GM21528 (cell line): ENCODE measurements at regions not wholly inside any gene's neighbourhood (a gene's known extent, or its start where the extent isn't known, plus 50 kb on each side); places are given as distances from the start of the nearest gene placed in this dataset.

Experiments used
- ATAC-seq: cut with Tn5 transposase; IDR thresholded peaks from one replicate; pipeline ENCODE4 v1.9.1; 2021; ENCODE audit warnings: mild to moderate bottlenecking, moderate library complexity; ENCODE audit not compliant: unreplicated experiment, low FRiP score

DNA sequence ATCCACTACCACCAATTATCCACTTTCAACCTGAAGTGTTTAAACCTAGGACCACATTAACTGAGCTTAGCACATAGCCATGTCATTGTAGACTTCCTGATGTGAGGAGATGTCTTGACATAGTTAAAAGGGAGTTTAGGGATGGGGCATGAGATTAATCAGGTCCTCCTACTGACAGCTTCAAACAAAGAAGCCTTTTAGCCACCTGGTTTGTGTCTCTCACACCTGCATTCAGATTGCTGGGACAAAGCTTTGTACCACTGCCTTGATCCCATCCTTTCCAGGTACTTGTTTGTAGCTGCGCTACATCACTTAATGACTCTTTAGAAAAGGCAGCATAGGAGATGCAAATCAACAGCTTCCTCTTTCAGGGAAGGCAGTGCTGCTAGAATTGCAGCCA lies 340.7 kb upstream of the DDHD1 start:
- no peak for ATAC-seq

DNA sequence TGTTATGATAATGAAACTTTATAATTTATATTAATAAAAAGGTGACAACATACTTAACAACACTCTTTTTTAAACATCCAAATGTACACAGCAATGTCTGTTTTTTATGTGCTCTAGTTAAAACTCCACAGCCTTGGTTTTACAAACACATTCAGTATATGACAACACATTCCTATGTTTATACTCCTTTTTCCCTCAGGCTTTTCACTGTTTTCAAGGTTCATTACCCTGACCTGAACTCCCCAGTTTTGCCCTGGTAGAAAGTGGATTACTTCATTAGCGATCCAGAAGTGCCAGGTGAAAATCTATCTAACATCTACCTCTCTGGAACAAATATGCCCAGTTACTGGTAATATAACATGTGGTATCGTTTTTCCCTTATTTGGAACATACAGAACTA lies 340.2 kb upstream of the DDHD1 start:
- ATAC-seq = no peak

DNA sequence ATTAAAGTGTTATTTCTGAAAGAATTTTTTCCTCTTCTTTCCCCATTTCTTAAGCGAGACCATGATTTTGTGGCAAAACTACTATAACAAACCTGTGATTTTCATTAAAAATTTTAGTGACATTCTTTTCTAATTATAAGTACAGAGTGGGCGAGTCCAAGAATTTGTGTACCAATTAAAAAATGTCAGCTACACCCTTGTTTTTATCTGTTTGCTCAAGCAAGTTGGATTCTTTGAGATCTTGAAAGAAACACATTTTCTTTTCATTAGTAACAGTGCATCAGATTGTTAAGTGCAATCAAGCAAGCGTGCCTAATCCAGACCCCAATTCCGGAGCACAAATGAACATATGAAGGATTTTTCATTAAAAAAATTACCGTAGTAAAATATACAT lies 338.8 kb upstream of the DDHD1 start:
- no peak for ATAC-seq

DNA sequence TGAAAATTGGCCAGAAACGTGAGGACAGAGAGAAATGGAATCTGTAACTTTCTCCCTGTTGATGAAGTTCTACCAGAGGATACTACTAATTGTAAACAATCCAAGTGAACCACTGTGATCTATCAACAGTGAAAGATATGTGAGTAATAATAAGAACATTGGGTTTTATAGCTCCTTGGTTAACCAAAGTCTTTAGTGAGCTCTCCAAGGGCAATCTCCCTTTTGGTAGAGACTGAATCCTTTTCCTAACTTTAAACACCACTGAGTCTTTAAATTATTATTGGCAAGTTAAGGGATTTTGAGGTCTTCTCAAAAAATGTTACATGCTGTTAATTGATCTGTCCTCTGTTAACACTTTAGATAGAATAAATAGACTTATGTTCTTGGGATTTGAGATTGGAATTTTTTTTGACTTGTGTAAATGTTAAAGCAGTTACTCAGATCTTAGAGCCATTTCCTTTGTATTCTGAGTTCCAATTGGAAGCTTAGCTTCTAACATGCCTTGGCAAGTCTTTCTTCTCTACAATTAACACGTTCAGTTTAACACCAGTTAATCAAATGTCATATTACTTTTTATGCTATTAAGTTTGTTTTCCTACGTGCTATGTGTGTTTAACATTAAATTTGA lies 338.2 kb upstream of the DDHD1 start:
- ATAC-seq = no peak

DNA sequence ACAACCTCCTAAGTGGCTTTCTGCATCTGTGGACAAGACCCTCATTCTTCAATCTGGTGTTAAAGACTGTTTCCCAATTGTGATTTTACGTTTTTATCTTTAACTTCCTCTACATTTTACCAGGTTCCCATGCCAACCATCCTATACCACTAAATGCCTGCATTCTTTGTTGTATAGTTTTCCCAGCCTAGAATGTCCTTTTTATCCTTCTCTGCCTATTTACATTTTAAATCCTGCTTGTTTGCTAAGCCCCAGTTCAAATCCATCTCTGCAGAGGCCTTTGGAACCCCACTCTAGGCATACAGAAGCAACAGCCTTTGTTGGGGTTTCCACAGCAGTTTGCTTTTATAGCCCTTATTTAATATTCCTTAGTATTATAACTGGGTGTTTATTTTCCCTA lies 325.1 kb upstream of the DDHD1 start:
- no peak for ATAC-seq

DNA sequence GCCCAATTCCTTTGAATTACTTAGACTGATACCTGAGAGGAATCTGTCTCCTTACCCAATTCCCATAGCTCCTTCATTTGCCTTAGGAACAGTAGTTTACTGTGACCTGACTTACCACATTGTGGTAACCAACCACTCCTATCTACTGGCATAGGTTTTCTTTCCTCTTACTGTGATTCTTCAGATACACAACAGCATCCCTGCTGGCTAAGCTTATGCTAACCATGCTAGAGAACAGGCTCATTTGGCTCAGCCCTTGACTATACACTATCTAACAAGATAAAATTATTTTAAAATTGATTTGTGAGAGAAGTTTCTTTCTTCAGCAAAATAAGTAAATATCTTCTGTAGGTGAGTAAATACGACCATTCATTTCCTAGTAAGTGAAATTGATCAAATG lies 320.4 kb upstream of the DDHD1 start:
- ATAC-seq = no peak

DNA sequence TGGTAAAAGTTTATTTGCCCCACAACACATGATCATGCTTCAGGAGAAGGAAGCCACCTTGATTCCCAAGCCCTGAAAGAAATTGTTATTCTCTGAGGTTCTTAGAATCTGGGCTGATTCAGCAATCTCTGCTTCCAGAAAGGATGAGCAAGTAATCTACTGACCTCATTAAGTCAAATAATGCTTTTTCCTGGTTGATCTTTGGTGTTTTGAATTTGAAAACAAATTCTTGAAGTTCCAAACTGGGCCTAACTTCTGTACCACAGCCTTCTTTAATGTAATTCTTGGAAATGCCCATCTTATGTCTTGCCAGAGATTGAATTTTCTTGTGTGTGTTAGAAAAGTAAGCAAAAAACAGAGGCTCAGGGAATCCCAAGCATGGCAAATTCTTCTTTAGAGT lies 319.2 kb upstream of the DDHD1 start:
- ATAC-seq = no peak

DNA sequence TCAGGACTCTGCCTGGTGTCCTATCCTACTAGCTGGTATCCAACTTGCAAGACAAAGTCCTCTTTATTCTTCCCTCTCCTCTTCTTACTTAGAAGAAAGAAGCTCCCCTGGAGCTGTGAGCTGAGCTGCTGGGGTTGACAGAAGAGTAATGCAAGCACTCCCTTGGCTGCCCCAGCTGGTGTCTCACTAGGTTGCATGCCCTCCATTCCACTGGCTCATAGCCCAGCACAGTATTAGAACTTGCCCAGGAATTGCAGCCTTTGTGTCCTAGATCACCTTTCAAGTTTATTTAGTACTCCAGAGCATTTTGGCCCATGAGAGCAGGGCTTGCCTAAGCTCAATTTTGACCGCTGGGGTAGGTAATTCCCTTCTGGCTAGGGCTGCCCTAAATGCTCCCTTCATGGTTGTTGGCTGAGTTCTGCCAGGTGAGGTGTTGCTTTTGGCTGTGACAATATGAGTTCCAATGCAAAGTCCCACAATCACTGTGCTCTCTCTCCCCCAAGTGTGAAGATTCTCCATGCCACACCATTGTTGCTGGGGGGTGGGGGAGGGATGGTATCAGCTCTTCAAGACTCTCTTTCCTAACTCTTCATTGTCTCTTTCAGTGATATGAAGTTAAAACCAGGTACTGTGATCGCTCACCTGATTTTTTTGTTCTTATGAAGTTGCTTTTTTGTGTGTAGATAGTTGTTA lies 317.4 kb upstream of the DDHD1 start:
- no peak for ATAC-seq

DNA sequence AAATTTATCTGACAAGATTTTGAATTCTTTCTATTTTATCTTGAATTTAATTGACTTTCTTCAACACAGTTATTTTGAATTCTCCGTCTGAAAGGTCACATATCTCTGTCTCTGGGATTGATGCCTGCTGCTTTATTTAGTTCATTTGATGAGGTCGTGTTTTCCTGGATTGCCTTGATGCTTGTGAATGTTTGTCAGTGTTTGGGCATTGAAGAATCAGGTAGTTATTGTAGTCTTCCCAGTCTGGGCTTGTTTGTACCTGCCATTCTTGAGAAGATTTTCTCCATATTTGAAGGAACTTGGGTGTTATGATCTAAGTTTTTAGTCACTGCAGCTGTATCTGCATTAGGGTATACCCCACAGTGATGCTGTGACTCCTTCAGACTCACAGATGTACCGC lies 315.8 kb upstream of the DDHD1 start:
- no peak for ATAC-seq

DNA sequence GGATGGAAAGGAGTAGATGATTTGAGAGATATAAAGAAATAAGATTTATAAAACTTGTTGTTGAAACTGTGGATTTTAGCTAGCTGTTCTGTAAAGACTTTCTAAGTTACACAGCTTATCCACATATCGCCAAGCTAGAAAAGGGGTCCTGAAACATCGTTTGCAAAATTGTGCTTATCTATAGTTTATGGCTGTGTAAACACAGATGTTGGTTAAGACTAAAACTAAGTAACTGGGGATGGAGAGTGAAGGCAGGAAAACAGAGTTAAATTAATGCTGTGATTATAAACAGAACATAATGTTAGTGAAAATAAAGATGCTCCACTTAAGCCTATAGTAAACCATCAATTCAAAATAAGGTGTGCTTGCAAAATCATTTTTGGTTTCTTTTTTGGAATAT lies 311.3 kb upstream of the DDHD1 start:
- ATAC-seq = no peak

DNA sequence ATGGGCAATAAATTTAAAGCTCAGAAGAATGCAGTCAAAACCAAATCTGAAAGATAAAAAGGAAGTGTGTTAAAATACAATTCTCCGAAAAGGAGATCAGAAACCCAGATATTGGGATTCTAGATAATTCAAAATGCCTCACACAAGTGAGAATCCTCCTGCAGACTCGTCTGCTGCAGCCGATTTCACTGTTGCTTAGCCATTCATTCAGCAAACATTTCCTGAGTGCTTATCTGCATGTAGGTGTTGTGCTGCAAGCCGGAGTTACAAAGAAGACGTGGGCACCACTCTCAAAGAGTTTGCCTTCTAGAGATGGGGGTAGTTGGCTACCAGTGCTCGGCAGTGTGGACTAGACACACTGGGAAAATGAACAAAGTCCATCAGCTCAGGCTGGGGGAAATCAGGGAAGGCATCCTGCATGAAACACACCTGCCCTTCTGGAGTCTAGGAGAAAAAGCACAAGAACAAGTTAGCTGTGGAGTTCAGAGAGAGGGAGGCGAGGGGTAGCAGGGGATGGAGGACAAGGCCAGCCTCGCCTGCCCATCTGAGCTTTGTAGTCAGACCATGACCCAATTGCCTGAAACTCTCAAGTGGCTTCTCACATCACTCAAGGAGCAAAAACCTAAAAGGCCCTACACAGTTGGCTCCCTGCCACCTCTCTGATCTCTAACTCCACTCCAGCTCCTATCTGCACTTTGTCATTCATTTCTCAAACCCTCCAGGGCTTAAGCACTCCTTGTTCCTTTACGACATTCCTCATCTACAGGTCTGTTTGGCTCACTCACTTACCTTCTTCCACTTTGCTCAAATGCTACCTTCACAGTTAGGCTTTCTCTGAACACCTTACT lies 310.0 kb upstream of the DDHD1 start:
- ATAC-seq = no peak

DNA sequence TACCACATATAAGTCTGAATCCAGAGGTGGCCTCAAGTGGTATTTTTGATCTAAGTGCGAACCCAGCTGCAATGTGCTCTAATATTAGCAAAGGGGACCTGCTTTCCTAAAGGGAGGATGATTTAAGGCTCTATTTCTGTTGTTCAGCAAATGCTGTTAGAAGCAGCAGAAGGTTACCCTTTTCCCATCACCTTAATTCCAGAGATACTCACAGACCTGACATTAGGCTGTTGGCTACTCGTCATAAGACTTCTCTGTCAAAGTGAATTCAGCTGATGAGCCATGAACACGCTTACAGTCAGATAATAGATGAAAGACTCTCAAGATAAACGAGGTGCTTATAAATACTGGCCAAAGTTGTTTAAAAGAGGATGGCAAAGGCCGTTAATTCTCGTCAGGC lies 308.7 kb upstream of the DDHD1 start:
- no peak for ATAC-seq

DNA sequence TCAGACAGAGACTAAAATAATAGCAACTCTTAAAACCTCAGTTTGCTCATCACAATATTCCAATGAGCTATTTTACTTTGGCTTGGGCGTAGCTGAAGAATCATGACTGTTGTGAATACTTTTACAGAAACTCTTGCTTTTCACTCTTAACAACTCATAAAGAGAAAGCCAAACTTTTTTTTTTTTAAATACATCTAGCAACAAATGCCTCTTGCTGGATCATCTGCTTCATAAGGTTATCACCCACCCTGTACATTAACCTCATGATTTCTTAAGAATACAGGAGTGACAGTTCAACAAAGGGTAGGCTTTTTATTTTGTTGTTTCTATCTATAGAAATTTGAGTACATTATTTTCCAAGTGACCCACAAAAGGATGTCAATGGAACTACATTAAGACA lies 307.4 kb upstream of the DDHD1 start:
- ATAC-seq = no peak

DNA sequence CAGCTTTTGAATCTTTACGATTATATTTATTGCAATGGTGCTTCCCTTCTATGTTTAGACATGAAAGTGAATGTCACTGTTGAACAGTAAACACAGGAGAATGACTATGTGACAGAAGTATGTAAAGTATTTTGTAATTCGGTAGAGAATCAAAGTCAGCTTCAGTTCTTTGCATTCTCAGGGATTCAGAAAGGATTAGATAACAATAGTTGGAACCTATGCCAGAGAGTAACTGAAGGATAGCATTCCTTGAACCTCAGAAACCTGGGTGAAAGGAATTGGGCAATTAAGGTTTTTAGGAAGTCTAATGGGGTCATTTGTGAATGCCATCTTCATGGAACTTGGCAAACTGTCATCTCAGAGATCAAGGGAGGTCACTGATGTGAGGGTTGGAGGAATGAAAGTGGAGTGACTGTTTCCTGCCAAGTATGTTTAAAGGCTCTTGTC lies 305.3 kb upstream of the DDHD1 start:
- ATAC-seq = no peak

DNA sequence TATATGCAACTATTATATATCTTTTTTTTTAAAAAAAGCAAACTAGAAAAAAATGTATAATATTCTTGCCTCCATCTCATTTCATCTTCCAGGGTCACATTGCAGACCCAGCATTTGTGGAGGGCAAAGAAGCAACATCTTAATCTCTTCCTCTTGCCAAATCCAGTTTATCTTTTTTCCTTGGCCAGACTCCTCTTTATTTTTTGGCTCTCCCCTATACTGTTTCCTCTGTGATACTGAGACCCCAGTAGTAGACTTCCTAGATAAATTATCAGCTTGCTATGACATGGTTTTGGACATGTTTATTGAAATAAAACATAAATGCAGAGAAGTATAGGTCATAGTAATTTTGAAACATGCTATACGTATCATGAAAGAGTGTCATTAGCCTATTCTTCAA lies 303.8 kb upstream of the DDHD1 start:
- no peak for ATAC-seq

DNA sequence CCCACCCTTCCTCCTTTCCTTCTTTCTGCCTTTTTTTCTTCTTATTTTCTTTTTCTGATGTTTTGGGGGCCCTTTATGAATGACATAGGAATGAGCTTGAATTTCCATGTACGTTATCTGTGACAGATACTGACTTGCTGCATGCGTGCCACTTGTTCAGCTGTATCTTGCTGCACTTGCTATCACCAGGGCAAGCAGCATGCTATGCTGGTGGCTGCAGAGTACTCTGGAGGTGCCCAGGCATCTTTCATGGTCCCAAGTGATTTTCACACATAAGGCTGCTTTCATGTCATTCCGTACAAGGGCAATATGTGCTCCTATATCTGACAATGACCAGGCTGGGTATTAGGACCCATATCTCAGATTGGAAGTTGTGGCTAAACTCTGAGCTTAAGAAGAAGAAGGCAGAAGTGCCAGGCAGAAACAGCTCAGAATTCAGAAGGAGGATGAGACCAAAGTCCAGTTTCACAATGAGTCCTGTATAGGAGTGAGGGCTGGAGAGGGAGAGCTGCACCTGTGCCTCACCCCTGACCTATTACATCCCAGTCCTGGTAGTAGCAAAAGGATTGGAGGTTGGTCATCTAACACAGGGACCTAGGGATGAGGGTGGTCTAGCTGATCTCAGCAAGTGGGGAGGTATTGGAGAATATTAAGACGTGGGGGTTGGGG lies 299.0 kb upstream of the DDHD1 start:
- ATAC-seq = no peak

DNA sequence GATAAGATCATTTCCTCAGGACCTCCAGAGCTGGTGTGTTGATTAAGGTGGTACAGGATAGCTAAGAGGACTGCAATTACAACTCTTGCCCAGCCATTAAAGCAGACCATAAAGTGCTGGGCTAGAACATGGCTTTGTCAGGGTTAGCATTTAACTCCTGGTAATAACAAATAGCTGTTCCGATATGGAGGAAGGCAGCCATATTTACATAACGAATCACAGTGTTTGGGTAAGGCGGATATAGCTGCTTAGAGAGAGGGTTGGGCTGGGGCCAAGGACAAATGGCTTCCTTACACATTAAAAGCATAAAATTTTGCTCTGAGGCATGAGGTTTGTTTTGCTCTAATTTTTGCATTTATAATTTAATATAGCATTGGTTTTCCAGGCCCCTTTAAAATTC lies 297.7 kb upstream of the DDHD1 start:
- ATAC-seq = no peak

DNA sequence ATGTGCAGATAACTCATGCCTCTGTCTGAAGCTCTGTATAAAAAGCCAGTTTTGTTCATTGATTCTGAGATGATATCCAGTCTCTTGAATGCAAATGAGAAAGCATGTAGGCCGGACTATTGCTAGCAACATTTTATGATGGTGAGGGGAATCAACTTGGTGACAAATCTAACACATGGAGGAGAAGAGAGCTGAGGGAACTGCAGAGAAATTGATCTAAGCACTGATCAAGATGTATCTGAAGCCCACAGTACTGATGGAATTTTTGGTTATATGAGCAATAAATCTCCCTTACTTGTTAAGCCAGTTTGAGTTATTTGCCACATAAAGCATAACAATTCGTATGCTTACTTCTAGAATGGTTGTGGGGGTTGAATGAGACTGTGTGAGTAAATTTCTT lies 295.6 kb upstream of the DDHD1 start:
- no peak for ATAC-seq

DNA sequence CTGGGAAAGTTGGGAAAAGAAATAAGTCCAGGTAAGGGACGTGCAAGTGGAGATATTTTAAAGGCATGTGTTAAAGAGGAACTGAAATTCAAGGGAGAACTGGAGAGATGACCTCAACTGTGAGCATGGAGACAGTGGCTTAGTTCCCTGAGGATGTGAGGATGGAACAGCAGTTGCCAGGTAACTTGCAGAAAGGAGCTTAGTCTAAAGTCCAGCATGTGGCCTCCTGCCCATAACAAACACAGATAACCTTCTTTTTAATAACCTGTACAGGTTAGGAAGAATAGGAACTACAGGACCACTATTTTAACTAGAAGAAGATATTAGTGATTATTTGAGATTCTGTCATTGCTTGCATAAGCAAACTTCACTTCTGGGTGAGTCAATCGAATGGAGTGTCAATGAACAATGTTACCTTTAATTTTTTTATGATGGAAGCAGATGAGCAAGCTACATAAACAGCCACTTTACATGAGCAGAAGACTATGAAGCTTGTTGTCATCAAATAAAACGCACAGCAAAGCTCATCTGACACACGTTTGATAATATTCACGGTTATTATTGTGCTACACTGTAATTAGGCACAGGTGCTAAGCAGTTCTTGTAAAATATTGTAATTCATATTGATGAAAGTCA lies 291.7 kb upstream of the DDHD1 start:
- ATAC-seq = no peak

DNA sequence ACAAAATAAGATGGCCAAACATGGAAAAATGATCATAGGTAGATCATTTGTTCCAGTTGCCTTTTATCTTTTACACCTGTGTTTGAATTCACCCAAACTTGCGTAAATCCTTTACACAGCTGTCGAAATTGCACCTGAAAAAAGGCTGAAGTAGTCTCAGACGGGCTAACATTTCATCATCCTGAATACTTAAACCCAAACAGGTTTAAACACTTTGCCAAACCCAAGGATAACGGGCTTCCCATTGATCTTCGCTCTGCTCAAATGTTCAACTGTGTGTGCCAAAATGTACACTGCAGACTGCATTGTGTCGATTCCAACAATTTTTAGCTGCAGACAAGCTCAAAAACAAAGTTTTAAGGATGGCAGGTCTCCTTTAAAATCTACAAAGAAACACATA lies 288.7 kb upstream of the DDHD1 start:
- no peak for ATAC-seq

DNA sequence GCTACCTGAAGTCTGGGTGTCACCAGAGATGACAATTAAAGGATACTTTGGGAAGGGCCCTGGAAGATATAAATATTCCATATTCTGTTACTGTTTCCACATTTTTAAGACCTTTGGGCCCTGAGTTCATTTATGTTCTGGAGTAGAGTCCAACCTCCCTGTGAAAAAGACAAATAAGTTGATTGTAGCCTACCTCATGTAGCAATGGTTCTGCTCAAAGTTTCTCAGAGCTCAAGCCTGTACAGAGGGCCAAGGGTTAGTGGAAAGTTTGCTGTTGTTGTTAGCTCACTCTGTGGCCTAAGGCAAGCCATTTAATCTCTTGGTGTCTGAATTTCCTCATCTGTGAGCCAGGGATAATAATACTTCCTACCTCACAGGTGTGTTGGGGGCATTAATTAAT lies 284.7 kb upstream of the DDHD1 start:
- no peak for ATAC-seq
